IPS DF 4.7 (cell line): ENCODE measurements at regions not wholly inside any gene's neighbourhood (a gene's known extent, or its start where the extent isn't known, plus 50 kb on each side); places are given as distances from the start of the nearest gene placed in this dataset.
A peak's percentile ranks its signal among the peaks of the same experiment; 100 is the strongest.

Experiments used
- DNase-seq: peaks from one replicate; pipeline ENCODE4 v3.0.0-alpha.2; 2013; ENCODE audit warnings: low spot score; ENCODE audit errors: extremely low read depth

- DNase-seq = no peak
Observed at GRCh38 chr12:114879354-114879753, 195.4 kb upstream of the TBX3 start.

DNA sequence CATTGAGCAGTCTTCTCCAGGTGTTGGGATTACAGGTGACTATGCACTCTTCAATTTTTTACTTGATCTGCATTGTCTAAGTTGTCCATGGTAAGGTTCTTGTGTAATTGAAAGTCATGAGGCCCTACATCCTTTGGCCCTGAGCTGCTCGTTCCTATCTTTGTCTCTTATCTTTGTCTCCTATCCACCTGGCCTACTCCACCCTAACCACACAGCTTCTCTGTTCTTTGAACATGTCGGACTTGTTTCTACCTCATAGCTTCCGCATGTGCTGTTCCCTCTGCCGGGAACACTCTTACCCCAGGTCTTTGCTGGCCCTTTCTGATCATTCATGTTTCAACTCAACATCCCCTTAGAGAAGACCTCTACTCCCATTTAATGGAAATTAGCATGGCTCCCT, 194.8 kb upstream of the TBX3 start:
- no peak for DNase-seq

- DNase-seq = no peak
Observed at GRCh38 chr12:114876968-114877680, 193.1 kb upstream of the TBX3 start.

DNA sequence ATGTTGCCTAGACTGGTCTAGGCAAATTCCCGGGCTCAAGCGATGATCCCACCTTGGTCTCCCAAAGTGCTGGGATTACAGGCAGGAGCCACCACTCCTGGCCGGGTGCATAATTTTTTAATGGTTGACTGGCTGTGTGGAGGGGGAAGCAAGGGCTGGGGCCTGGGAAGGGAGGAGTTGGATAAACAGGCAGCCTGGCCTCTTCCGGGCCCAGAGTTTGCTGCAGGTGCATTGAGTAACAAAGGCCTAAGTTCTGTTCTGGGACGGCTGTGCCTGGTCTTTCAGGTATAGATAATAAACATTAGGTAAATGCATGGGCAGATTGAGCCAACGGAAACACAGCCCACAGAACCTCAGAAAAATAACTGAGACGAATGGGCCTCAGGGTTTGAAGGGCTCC, 191.3 kb upstream of the TBX3 start:
- no peak for DNase-seq

GRCh38 chr12:114873656-114874055, 189.7 kb upstream of the TBX3 start:
- no peak for DNase-seq

DNA sequence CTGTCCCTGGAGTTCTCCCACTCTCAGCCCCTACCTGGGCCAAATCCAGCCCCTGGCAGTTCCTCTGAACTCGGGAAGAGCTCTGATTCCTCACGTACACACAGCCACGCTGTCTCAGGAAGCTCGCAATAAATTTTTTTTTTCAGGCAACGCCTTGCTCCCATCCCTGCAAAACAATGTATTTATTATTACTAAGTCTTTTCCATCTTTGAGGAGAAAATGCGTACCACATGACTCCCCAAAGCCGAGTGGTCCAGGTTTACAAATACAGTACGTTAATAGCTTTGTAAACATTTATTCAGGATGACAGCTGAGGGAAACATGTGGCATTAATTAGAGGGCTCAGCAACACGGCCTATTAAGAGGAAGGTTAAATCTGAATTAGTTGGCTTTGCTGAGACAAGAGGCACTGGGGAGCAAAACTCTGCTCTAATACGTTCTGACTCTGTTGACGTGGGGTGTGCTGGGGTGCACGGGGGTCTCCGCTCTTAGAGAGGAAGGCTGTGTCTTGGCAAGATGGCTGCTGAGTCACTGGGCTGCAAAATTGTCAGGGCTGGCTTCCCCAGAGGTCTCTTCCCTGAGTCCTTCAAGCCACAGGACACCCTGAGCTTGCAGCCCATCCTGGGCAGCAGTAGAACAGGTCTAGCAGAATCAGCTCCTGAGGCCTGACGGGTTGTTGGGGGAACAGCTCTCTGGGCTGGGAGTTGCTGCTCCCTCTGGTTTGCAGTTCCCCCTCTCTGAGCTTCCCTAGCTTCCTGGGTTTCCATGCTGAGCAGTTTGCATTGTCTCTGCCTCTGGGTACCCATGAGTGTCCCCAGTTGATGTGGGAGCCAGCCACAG, 185.2 kb upstream of the TBX3 start:
- DNase-seq = no peak

GRCh38 chr12:114866331-114866730, 182.4 kb upstream of the TBX3 start:
- DNase-seq = no peak

DNA sequence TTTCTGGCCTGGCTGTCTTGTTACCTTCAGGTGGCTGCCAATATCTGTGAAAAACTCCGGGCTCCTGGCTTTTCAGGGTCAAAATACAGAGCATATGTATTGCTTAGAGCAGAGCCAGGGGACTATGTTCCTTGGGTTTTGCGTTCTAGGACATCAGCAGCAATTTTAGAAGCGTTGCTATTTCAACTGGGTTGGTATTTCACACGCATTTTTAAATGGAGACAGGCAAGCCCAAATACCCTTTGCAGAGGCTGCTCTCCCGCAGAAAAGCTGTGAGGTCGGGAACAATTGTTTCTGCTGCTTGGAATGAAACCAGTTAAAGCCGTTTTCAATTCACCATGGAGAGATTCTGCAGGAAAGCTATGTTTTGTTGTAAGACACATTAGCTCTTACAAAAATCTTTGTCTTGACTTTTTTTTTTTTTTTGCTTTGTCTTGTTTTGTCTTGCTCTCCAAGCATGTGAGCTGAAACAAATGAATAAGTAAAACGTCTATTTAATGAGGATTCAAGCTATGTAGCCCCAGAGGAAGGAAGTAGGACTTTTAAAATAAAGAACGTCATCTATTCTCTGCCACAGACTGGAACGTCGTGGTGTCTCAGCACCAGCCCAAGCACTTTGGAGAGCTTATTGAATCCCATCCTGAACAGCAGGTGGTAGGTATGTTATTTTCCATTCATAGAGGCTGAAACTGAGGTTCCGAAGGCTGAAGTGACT, 181.0 kb upstream of the TBX3 start:
- no peak for DNase-seq

- DNase-seq = no peak
Observed at GRCh38 chr12:114863911-114864310, 179.9 kb upstream of the TBX3 start.

DNA sequence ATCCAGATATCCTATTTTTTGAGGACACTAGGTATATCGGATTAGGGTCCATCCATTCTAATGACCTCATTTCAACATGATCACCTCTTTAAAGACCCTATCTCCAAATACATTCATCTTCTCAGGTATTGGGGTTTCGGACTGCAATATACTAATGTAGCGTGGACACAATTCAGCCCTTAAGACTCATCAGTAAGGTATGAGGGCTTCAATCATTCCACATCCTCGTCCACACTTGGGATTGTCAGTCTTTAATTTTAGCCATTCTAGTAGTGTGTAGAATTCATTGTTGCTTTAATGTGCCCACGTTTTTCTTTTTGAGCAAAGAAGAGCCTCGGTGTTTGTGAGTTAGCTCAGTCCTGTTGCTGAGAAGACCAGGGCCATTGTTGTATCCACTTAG, 177.0 kb upstream of the TBX3 start:
- DNase-seq = no peak

DNA sequence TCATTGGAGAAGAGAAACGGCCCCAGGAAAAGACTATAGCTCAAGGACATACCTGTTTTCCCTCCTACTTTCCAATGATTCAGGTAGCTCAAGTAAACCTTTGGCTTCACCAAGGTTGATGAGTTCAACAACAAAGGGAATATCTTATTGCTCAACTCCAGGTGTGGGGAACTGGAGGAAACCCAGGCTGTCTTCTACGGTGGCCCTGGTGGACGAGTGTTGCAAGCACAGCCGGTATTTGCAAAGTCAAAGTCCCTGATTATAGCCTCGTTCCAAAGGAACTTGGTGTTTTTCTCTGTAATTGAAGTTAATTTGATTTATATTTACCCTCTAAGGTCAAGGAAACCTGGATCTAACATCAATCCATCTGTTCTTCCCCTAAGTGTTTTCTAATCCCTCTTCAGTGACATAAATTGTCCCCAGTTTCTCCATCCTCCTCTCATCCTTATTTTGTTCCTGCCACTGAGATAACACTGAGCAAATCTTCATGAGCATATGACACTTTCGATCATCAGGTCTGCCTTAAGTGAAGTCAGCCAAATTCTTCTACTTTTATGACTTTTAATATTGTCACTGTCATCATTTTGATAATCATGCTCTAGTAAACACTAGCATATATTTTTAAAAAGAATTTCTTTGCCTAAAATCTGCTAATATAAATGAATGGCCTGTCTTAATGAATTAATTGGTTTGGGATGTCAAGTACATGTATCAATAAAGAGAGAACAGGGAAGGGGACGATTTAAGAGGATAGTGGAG, 174.6 kb upstream of the TBX3 start:
- no peak for DNase-seq

DNA sequence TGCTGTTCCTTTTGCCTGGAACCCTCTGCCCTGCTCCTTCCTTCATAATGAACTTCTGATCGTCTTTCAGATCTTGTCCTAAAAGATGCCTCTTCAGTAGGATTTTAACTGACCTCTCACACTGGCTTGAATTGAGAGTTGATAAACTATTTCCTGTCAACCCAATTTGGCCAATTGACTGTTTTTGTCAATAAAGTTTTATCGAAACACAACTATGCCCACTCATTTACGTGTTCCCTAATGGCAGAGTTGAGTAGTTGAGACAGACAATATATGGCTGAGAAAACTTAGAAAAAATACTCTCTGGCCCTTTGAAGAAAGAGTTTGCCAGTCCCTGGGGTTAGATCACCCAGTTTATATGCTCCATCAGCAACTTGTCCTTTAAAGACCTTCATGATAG, 171.7 kb upstream of the TBX3 start:
- no peak for DNase-seq

GRCh38 chr12:114852976-114853529, 169.1 kb upstream of the TBX3 start:
- DNase-seq = no peak

DNA sequence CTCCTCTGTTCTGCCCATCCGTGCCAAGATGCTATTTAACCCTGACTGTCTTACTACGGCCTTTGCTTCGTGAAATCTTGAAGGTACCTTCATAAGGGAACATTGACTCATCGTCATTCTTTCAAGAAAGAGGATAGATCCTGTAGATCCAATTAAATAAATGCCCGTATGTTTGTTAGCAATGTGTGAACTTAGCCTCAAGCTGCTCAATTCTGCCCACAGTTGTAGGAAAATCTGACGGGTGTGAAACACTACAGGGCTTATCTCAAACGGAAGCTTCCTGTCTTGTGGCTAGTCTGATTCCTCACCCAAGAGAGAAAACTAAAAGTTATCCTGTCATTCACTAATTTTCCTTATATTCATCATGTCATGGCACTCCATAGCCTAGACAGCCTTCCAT, 168.0 kb upstream of the TBX3 start:
- no peak for DNase-seq

DNA sequence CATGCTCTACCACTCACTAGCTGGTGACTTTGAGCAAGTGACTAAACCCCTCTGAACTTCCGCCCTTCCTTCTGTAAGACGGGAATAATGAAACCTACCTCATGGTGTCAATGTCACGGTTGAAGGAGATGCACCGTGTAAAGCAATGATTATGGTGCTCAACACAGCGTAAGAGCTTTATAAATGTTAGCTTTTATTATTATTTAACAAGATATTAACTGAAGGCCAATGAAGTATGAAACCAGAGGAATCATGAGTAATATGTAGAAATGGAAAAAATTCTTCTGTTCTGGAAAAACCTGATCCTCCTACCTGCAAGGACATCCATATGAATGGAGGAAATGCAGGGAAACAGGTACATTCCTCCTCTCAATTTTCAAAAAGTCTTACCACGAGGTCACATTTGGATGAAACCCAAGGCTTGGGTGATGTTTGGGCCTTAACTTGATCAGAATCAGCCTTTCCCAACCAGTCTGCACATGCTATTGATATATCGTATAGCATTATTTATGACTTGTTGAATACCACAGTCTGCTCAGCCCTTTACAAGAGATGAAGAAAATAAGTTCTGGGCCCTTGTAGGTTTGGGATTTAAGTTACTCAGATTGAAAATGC, 166.8 kb upstream of the TBX3 start:
- DNase-seq = no peak

GRCh38 chr12:114848666-114849065, 164.7 kb upstream of the TBX3 start:
- no peak for DNase-seq

GRCh38 chr12:114847441-114848035, 163.6 kb upstream of the TBX3 start:
- no peak for DNase-seq

DNA sequence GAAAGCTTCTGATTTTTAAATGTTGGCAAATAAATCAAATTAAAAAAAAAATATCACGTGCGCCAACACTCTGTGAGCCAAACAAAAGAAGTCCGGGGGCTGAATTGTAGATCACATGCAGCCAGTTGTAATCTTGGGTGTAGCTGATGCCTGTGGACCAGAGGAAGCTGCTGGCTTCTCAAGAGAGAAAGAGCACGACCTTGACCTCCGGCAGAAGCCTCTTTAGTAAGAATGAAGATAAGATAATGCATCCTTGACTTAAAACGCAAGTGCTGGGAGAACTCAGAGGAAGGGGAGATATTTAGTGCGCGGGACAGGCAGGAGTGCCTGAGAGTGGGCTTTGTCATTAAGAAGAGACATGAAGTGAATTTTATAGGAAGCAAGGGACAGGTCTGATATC, 162.8 kb upstream of the TBX3 start:
- DNase-seq = no peak

GRCh38 chr12:114841557-114842251, 157.7 kb upstream of the TBX3 start:
- DNase-seq = peak; percentile 79

DNA sequence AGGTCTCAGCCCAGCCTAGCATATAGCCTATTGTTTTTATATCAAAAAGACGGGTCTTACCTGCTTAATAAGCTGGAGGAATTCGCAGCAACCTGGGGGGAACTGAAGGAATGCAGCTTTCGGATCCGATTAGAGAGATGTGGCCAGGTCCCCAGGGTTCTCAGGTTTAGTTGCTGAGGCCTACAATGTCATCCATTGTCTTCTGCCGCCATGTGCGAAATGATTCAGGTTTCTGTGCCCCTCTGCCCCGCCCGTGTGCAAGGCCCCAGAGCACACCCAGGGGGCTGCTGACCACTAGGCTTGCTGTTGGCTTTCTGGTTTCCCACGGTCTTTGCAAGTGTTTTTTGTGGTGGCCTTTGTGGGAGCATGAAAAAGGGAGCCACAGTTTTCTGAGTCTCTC, 154.5 kb upstream of the TBX3 start:
- no peak for DNase-seq
